ENCODE measurements at regions not wholly inside any gene's neighbourhood (a gene's known extent, or its start where the extent isn't known, plus 50 kb on each side); places are given as distances from the start of the nearest gene placed in this dataset.
A peak's percentile ranks its signal among the peaks of the same experiment; 100 is the strongest.

GRCh38 chr5:159632866-159633265 is 283.4 kb upstream of the ADRA1B start:
- DNase-seq (ENCODE audit: low read depth) = no peak
- TF ChIP-seq MYC (IDR thresholded peaks at IDR 0.05; ENCODE audit: low read depth, low read length) (no peak), POLR2A (IDR thresholded peaks at IDR 0.05; ENCODE audit: extremely low read depth, insufficient read length) (no peak), CTCF (IDR thresholded peaks at IDR 0.05; ENCODE audit: low read depth, low read length) (no peak)
- TF ChIP-seq, protein P1, sequence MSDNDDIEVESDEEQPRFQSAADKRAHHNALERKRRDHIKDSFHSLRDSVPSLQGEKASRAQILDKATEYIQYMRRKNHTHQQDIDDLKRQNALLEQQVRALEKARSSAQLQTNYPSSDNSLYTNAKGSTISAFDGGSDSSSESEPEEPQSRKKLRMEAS (IDR thresholded peaks at IDR 0.05; ENCODE audit: low read depth, low read length) = no peak
- no peak overlapping the region for H3K4me3 ChIP-seq (ENCODE audit: low read depth, low read length)

- no peak for DNase-seq (ENCODE audit: low read depth)
- no peak for TF ChIP-seq MYC (IDR thresholded peaks at IDR 0.05; ENCODE audit: low read depth, low read length)
- no peak for TF ChIP-seq POLR2A (IDR thresholded peaks at IDR 0.05; ENCODE audit: extremely low read depth, insufficient read length)
- TF ChIP-seq, protein P1 (IDR thresholded peaks at IDR 0.05; ENCODE audit: low read depth, low read length) = no peak
- TF ChIP-seq CTCF (IDR thresholded peaks at IDR 0.05; ENCODE audit: low read depth, low read length) = no peak
- H3K4me3 ChIP-seq (ENCODE audit: low read depth, low read length) = no peak overlapping the region
These were observed 277.8 kb upstream of the ADRA1B start for GRCh38 chr5:159638481-159638880.

GRCh38 chr5:159638954-159639559 is 277.2 kb upstream of the ADRA1B start:
- TF ChIP-seq MYC (IDR thresholded peaks at IDR 0.05; ENCODE audit: low read depth, low read length) (no peak), CTCF (IDR thresholded peaks at IDR 0.05; ENCODE audit: low read depth, low read length) (no peak), POLR2A (IDR thresholded peaks at IDR 0.05; ENCODE audit: extremely low read depth, insufficient read length) (no peak)
- TF ChIP-seq, protein P1 (IDR thresholded peaks at IDR 0.05; ENCODE audit: low read depth, low read length) = no peak
- DNase-seq (ENCODE audit: low read depth) = peak; percentile 22
- no peak overlapping the region for H3K4me3 ChIP-seq (ENCODE audit: low read depth, low read length)

GRCh38 chr5:159639590-159639989 is 276.7 kb upstream of the ADRA1B start:
- no peak overlapping the region for H3K4me3 ChIP-seq (ENCODE audit: low read depth, low read length)
- no peak for DNase-seq (ENCODE audit: low read depth)
- TF ChIP-seq, protein P1 (IDR thresholded peaks at IDR 0.05; ENCODE audit: low read depth, low read length) = no peak
- TF ChIP-seq MYC (IDR thresholded peaks at IDR 0.05; ENCODE audit: low read depth, low read length) (no peak), POLR2A (IDR thresholded peaks at IDR 0.05; ENCODE audit: extremely low read depth, insufficient read length) (no peak), CTCF (IDR thresholded peaks at IDR 0.05; ENCODE audit: low read depth, low read length) (no peak)

GRCh38 chr5:159640446-159640845 is 275.8 kb upstream of the ADRA1B start:
- no peak for DNase-seq (ENCODE audit: low read depth)
- H3K4me3 ChIP-seq (ENCODE audit: low read depth, low read length) = no peak overlapping the region
- TF ChIP-seq CTCF (IDR thresholded peaks at IDR 0.05; ENCODE audit: low read depth, low read length) (no peak), MYC (IDR thresholded peaks at IDR 0.05; ENCODE audit: low read depth, low read length) (no peak)
- TF ChIP-seq, protein P1 (IDR thresholded peaks at IDR 0.05; ENCODE audit: low read depth, low read length) = no peak
